ENCODE measurements at regions not wholly inside any gene's neighbourhood (a gene's known extent, or its start where the extent isn't known, plus 50 kb on each side); places are given as distances from the start of the nearest gene placed in this dataset.

DNA sequence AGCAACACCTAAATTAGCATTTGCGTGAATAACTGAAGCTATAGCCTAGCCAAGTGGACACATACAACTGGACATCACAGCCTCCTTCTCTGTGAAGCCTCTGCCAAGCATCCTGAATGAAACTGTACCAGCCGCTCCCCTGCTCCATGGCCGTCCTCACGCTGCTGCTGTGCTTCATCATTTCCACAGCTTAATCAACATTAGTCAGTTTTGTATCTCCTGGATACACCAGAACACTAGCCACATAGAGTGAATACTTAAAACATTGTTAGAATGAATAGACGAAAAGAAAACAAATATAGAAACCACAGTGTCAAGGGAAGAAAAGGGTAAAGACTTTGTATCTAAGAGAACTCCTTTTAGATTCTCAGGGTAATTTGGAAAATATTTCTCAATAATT is 1526.9 kb downstream of the EFNB2 start:
- TF ChIP-seq CTCF (IDR thresholded peaks at IDR 0.05) (no peak), POLR2A (IDR thresholded peaks at IDR 0.05) (no peak)
